ENCODE measurements at regions not wholly inside any gene's neighbourhood (a gene's known extent, or its start where the extent isn't known, plus 50 kb on each side); places are given as distances from the start of the nearest gene placed in this dataset.
A peak's percentile ranks its signal among the peaks of the same experiment; 100 is the strongest.
"Not testable (repeated sequence)": the region's sequence is repeated elsewhere in the genome, so short reads cannot be mapped to it uniquely, and the experiment has no call there.

- no peak for DNase-seq
These were observed 1358.5 kb upstream of the PCDH9 start for GRCh38 chr13:68588623-68589022.

DNA sequence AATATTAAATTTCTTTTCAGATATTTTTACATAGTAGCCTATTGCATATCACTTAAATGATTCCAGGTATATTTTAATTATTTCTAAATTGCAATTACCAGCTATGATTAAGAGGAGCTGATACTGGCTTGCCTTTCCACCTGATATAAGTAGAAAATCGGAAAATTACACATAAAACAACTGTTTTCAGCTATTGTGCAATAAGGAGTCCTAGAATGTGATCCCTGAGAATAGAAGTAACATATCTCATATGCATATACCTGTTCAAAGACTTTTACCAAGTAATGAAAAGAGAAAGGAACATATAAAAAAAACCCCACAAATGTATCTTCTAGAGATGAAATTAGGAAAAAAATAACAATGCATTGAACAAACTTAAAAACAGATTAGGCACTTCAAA is 1354.6 kb upstream of the PCDH9 start:
- no peak for DNase-seq

DNA sequence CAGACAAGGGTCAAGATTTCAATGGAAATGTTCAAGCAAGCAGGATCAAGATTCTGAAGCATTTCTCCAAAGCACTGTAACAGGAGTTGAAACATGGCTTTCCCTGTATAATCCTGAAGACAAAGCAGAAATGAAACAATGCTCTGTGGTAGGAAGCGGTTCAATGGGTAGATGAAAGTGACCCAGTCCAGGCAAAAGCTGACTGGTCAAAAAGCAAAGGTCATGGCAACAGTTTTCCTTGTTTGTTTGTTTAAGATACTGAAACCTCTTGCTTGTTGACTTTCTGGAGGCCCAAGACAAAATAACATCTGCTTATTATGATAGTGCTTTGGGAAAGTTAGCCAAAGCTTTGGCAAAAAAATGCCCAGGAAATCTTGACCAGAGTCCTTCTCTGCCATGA is 1343.9 kb upstream of the PCDH9 start:
- DNase-seq: no peak

GRCh38 chr13:68551701-68552522 is 1321.8 kb upstream of the PCDH9 start:
- no peak for DNase-seq

- no peak for DNase-seq
These were observed 1320.2 kb upstream of the PCDH9 start for GRCh38 chr13:68550330-68550729.

- no peak for DNase-seq
These were observed 1310.1 kb upstream of the PCDH9 start for GRCh38 chr13:68540244-68540643.

GRCh38 chr13:68535329-68535728 is 1305.2 kb upstream of the PCDH9 start:
- DNase-seq: no peak

GRCh38 chr13:68527167-68527566 is 1297.0 kb upstream of the PCDH9 start:
- DNase-seq: not testable (repeated sequence)

GRCh38 chr13:68523838-68524424 is 1293.8 kb upstream of the PCDH9 start:
- DNase-seq: no peak

GRCh38 chr13:68522184-68522583 is 1292.0 kb upstream of the PCDH9 start:
- DNase-seq: no peak

DNA sequence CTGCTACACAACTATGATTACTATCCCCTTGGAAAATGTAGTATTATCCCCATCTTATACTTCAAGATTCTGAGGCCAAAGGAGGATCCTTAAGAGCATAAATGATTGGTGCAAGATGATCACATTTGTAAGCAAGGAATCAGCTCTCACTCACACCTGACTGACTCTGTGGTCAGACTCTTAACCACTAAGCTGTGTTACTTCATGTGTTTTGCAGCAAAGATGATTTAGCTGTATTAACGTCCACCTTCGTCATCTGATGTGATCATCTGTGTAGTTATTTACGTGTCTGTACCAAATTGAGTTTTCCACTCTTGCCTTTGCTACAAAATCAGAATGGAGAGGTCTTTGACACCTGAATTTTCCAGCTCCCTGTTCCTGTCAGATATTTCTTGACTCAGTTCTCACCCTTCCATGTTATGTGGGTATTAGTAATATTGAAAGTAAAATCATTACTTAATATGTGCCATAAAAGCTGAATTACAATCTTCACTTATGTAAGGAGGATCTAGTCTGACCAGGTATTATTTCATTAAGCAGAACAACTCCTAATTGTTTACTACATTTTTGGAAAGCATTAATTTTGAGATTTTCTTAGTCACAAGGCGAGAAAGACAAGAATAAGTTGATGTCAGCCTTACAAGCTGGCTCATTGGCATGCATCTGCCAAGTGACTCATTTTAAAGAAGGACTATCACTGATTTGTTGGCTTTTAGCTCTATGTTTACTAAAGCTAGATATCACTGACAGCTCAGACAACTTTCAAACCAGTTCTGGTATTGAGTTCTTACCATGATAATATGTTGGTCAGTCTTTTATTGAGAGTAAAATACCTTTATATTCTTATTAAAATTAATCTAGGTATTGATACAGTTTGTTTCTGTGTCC is 1279.8 kb upstream of the PCDH9 start:
- DNase-seq: no peak

GRCh38 chr13:68506888-68507551 is 1276.9 kb upstream of the PCDH9 start:
- no peak for DNase-seq

DNA sequence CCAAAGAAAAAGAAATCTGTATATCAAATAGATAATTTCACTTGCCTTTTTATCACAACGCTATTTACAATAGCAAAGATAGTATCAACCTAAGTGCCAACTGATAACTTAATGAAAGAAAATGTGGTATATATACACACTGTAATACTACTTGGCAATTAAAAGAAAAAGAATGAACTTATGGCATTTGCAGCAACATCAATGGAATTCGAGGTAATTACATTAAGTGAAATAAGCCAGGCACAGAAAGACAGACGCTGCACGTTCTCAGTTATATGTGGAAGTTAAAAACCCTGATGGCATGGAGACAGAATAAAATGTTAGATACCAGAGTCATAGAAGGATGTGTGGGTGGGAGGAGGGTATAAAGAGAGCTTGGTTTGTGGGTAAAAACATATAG is 1260.5 kb upstream of the PCDH9 start:
- DNase-seq: no peak

- no peak for DNase-seq
These were observed 1251.0 kb upstream of the PCDH9 start for GRCh38 chr13:68481130-68481529.

GRCh38 chr13:68473834-68474326 is 1243.7 kb upstream of the PCDH9 start:
- DNase-seq: no peak

GRCh38 chr13:68467160-68467559 is 1237.0 kb upstream of the PCDH9 start:
- no peak for DNase-seq

GRCh38 chr13:68440874-68441273 is 1210.7 kb upstream of the PCDH9 start:
- no peak for DNase-seq

DNA sequence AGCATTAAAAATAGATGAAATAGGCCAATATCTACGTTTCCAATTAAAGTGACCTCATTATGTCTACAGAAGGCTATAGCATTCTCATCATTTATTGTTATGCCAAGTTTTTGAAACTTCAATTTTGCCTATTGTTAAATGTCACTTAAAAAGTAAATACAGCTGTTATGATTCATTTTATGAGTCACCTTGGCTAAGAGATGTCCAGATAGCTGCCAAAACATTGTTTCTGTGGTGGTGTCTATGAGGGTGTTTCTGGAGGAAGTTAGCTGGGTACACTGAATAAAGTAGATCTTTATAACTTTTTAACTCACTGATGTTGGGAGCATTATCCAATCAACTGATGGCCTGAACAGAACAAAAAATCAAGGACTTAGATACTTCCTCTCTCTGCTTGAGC is 1209.7 kb upstream of the PCDH9 start:
- DNase-seq: peak; percentile 20

- no peak for DNase-seq
These were observed 1198.2 kb upstream of the PCDH9 start for GRCh38 chr13:68428292-68428691.

GRCh38 chr13:68417801-68418200 is 1187.7 kb upstream of the PCDH9 start:
- DNase-seq: no peak

DNA sequence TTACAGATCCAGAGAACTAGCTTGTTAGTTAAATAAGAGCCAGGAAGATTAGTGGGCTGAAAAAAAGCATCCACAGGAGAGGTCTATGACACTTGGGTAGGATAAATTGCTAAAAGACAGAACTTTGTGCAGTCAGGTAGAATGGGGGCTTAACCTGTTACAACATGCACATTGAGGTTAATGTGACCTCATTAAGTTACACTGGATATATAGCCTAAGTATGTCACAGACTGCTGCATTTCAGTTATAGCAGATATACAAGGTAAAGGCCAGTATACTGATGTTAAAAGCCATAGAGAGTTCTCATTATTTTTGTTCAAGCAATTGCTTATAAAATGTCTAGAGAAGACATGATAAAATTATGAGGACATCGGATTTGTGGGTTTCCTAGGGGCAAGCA is 1179.9 kb upstream of the PCDH9 start:
- DNase-seq: no peak

GRCh38 chr13:68390987-68391386 is 1160.9 kb upstream of the PCDH9 start:
- no peak for DNase-seq

- DNase-seq: no peak
These were observed 1156.7 kb upstream of the PCDH9 start for GRCh38 chr13:68386808-68387207.

Data from NCI-H446 treated with DMSO at 0.1 percent for 48 hours (cell line).